ENCODE measurements at regions not wholly inside any gene's neighbourhood (a gene's known extent, or its start where the extent isn't known, plus 50 kb on each side); places are given as distances from the start of the nearest gene placed in this dataset.

DNA sequence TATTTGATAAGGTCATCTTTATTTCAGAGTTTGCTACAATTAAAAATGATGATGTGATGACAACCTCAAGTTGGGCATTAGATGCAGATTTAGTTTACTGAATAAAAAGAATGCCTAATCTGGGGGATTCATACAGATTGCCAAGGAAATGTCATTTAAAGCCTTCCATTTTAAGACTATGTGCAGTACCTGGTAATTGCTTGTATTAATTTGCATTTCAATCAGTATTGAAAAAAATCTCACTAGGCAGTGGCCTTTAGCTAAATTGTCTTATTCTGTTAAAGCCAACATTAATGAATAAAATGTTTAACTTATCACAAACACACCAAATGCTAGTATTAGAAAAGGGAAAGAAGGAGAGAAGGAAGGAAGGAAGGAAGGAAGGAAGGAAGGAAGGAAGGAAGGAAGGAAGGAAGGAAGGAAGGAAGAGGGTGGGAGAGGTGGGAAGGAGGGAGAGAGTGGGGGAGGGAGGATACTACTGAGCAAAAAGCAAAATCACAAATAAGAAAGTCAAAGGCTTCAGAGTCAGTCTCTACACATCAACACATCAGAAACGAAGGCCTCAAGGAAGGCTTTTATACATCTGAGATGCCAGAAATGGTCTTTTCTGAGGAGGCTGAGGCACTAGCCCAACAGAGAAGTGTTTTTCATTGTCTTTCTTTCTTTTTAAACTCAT is 271.1 kb upstream of the CLEC14A start:
- TF ChIP-seq, protein P1, sequence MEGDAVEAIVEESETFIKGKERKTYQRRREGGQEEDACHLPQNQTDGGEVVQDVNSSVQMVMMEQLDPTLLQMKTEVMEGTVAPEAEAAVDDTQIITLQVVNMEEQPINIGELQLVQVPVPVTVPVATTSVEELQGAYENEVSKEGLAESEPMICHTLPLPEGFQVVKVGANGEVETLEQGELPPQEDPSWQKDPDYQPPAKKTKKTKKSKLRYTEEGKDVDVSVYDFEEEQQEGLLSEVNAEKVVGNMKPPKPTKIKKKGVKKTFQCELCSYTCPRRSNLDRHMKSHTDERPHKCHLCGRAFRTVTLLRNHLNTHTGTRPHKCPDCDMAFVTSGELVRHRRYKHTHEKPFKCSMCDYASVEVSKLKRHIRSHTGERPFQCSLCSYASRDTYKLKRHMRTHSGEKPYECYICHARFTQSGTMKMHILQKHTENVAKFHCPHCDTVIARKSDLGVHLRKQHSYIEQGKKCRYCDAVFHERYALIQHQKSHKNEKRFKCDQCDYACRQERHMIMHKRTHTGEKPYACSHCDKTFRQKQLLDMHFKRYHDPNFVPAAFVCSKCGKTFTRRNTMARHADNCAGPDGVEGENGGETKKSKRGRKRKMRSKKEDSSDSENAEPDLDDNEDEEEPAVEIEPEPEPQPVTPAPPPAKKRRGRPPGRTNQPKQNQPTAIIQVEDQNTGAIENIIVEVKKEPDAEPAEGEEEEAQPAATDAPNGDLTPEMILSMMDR (IDR thresholded peaks at IDR 0.05) = no peak
- no peak for TF ChIP-seq ZFX (IDR thresholded peaks at IDR 0.05; ENCODE audit: borderline replicate concordance)

All from 22Rv1 (cell line).